ENCODE measurements at regions not wholly inside any gene's neighbourhood (a gene's known extent, or its start where the extent isn't known, plus 50 kb on each side); places are given as distances from the start of the nearest gene placed in this dataset.
A peak's percentile ranks its signal among the peaks of the same experiment; 100 is the strongest.

- Histone ChIP-seq H3K9me3 (ENCODE audit: insufficient read depth, low read depth, low read length) (no peaks in the 10 kb centered on the region), H3K79me2 (ENCODE audit: insufficient read depth, low read length) (no peaks in the 10 kb centered on the region), H3K9ac (ENCODE audit: low read depth, low read length, poor library complexity, severe bottlenecking) (peak overlapping the region; percentile 47), H3K9me2 (replicated peaks; ENCODE audit: low read depth, low read length) (no peaks in the 10 kb centered on the region), H4K20me1 (ENCODE audit: insufficient read depth, low read length, poor library complexity, severe bottlenecking) (no peaks in the 10 kb centered on the region), H3K36me3 (ENCODE audit: insufficient read depth, low read length) (no peaks in the 10 kb centered on the region), H3K4me1 (ENCODE audit: insufficient read depth, low read length, poor library complexity, severe bottlenecking) (peaks cover 34% of the 10 kb centered on the region), H3F3A (ENCODE audit: low read depth) (no peaks in the 10 kb centered on the region), H3K27me3 (ENCODE audit: insufficient read depth, low read length, poor library complexity, severe bottlenecking) (no peaks in the 10 kb centered on the region), H2AFZ (ENCODE audit: low read length) (peak overlapping the region; percentile 5; the same call in 1 of the 2 replicates), H3K4me2 (ENCODE audit: low read depth, low read length, poor library complexity, severe bottlenecking) (peak overlapping the region; percentile 56), H3K4me3 (ENCODE audit: low read length, poor library complexity, severe bottlenecking) (peak overlapping the region; percentile 31)
- TF ChIP-seq CTCF (conservative IDR thresholded peaks at IDR 0.05; ENCODE audit: low read length): no peak
- TF ChIP-seq EZH2phosphoT487 (IDR thresholded peaks at IDR 0.05; ENCODE audit: borderline replicate concordance): no peak
These were observed 113.4 kb upstream of the CARMIL1 start for GRCh38 chr6:25165800-25166199.

- Histone ChIP-seq H3K36me3 (ENCODE audit: insufficient read depth, low read length) (no peaks in the 10 kb centered on the region), H2AFZ (ENCODE audit: low read length) (no peak overlapping the region), H3K4me1 (ENCODE audit: insufficient read depth, low read length, poor library complexity, severe bottlenecking) (peaks cover 34% of the 10 kb centered on the region), H3K27me3 (ENCODE audit: insufficient read depth, low read length, poor library complexity, severe bottlenecking) (no peaks in the 10 kb centered on the region), H4K20me1 (ENCODE audit: insufficient read depth, low read length, poor library complexity, severe bottlenecking) (no peaks in the 10 kb centered on the region), H3K9me2 (replicated peaks; ENCODE audit: low read depth, low read length) (no peaks in the 10 kb centered on the region), H3K4me2 (ENCODE audit: low read depth, low read length, poor library complexity, severe bottlenecking) (peak overlapping the region; percentile 56), H3K9me3 (ENCODE audit: insufficient read depth, low read depth, low read length) (no peaks in the 10 kb centered on the region), H3K79me2 (ENCODE audit: insufficient read depth, low read length) (no peaks in the 10 kb centered on the region), H3F3A (ENCODE audit: low read depth) (no peaks in the 10 kb centered on the region), H3K9ac (ENCODE audit: low read depth, low read length, poor library complexity, severe bottlenecking) (peak overlapping the region; percentile 47), H3K4me3 (ENCODE audit: low read length, poor library complexity, severe bottlenecking) (peak overlapping the region; percentile 31)
- TF ChIP-seq CTCF (conservative IDR thresholded peaks at IDR 0.05; ENCODE audit: low read length): no peak
- no peak for TF ChIP-seq EZH2phosphoT487 (IDR thresholded peaks at IDR 0.05; ENCODE audit: borderline replicate concordance)
These were observed 112.0 kb upstream of the CARMIL1 start for GRCh38 chr6:25166955-25167748.

- no peak overlapping the region for H3K4me3 ChIP-seq (ENCODE audit: low read length, poor library complexity, severe bottlenecking)
- no peak for TF ChIP-seq EZH2phosphoT487 (IDR thresholded peaks at IDR 0.05; ENCODE audit: borderline replicate concordance)
- TF ChIP-seq CTCF (conservative IDR thresholded peaks at IDR 0.05; ENCODE audit: low read length): no peak
- no peaks in the 10 kb centered on the region for H3K9me2 ChIP-seq (replicated peaks; ENCODE audit: low read depth, low read length)
- peaks cover 34% of the 10 kb centered on the region for H3K4me1 ChIP-seq (ENCODE audit: insufficient read depth, low read length, poor library complexity, severe bottlenecking)
- H3K79me2 ChIP-seq (ENCODE audit: insufficient read depth, low read length): no peaks in the 10 kb centered on the region
- no peaks in the 10 kb centered on the region for H3K36me3 ChIP-seq (ENCODE audit: insufficient read depth, low read length)
- no peaks in the 10 kb centered on the region for H3F3A ChIP-seq (ENCODE audit: low read depth)
- no peak overlapping the region for H3K9ac ChIP-seq (ENCODE audit: low read depth, low read length, poor library complexity, severe bottlenecking)
- no peaks in the 10 kb centered on the region for H3K9me3 ChIP-seq (ENCODE audit: insufficient read depth, low read depth, low read length)
- H2AFZ ChIP-seq (ENCODE audit: low read length): peak overlapping the region; percentile 15; the same call in 1 of the 2 replicates
- peak overlapping the region; percentile 56 for H3K4me2 ChIP-seq (ENCODE audit: low read depth, low read length, poor library complexity, severe bottlenecking)
- no peaks in the 10 kb centered on the region for H3K27me3 ChIP-seq (ENCODE audit: insufficient read depth, low read length, poor library complexity, severe bottlenecking)
- no peaks in the 10 kb centered on the region for H4K20me1 ChIP-seq (ENCODE audit: insufficient read depth, low read length, poor library complexity, severe bottlenecking)
These were observed 111.2 kb upstream of the CARMIL1 start for GRCh38 chr6:25167961-25168360.

Measured in Loucy (cell line).